ENCODE measurements at regions not wholly inside any gene's neighbourhood (a gene's known extent, or its start where the extent isn't known, plus 50 kb on each side); places are given as distances from the start of the nearest gene placed in this dataset.
"Not testable (repeated sequence)": the region's sequence is repeated elsewhere in the genome, so short reads cannot be mapped to it uniquely, and the experiment has no call there.

- Histone ChIP-seq H3K36me3 (ENCODE audit: insufficient read depth, low read length) (no peaks in the 10 kb centered on the region), H3K9me3 (ENCODE audit: insufficient read depth, low read length, severe bottlenecking) (no peaks in the 10 kb centered on the region), H4K20me1 (ENCODE audit: insufficient read depth, low read length) (no peaks in the 10 kb centered on the region), H3K27me3 (ENCODE audit: insufficient read depth, low read length, poor library complexity) (peaks cover 5% of the 10 kb centered on the region), H2AFZ (ENCODE audit: low read depth, low read length) (no peak overlapping the region), H3K4me3 (ENCODE audit: low read depth in 1 of 2, low read length in 2 of 2) (no peak overlapping the region), H3K27ac (ENCODE audit: low read length) (no peak overlapping the region), H3K4me2 (ENCODE audit: insufficient read depth, low read length) (no peak overlapping the region), H3K9ac (ENCODE audit: low read depth, low read length) (no peak overlapping the region), H3K4me1 (ENCODE audit: insufficient read depth, low read length) (no peaks in the 10 kb centered on the region), H3K79me2 (ENCODE audit: insufficient read depth, low read length) (no peaks in the 10 kb centered on the region)
- ATAC-seq (ENCODE audit: insufficient read depth, low read depth) (no peak), DNase-seq (no peak)
- TF ChIP-seq CTCF (IDR thresholded peaks at IDR 0.05; ENCODE audit: borderline replicate concordance, extremely low read depth, low read length, poor library complexity, severe bottlenecking) (no peak), EZH2 (IDR thresholded peaks at IDR 0.05; ENCODE audit: borderline replicate concordance, low read depth, low read length, severe bottlenecking) (no peak)
Measured at GRCh38 chr11:130561441-130561881, 113.0 kb downstream of the ADAMTS15 start.

GRCh38 chr11:130562549-130562948, 114.1 kb downstream of the ADAMTS15 start:
- Histone ChIP-seq H2AFZ (ENCODE audit: low read depth, low read length) (no peak overlapping the region), H3K36me3 (ENCODE audit: insufficient read depth, low read length) (no peaks in the 10 kb centered on the region), H3K4me3 (ENCODE audit: low read depth in 1 of 2, low read length in 2 of 2) (no peak overlapping the region), H4K20me1 (ENCODE audit: insufficient read depth, low read length) (no peaks in the 10 kb centered on the region), H3K27ac (ENCODE audit: low read length) (no peak overlapping the region), H3K4me1 (ENCODE audit: insufficient read depth, low read length) (no peaks in the 10 kb centered on the region), H3K4me2 (ENCODE audit: insufficient read depth, low read length) (no peak overlapping the region), H3K9ac (ENCODE audit: low read depth, low read length) (no peak overlapping the region), H3K9me3 (ENCODE audit: insufficient read depth, low read length, severe bottlenecking) (no peaks in the 10 kb centered on the region), H3K27me3 (ENCODE audit: insufficient read depth, low read length, poor library complexity) (peaks cover 5% of the 10 kb centered on the region), H3K79me2 (ENCODE audit: insufficient read depth, low read length) (no peaks in the 10 kb centered on the region)
- ATAC-seq (ENCODE audit: insufficient read depth, low read depth) (no peak), DNase-seq (no peak)
- TF ChIP-seq EZH2 (IDR thresholded peaks at IDR 0.05; ENCODE audit: borderline replicate concordance, low read depth, low read length, severe bottlenecking) = no peak
- no peak for TF ChIP-seq CTCF (IDR thresholded peaks at IDR 0.05; ENCODE audit: borderline replicate concordance, extremely low read depth, low read length, poor library complexity, severe bottlenecking)

GRCh38 chr11:130566360-130566759, 117.9 kb downstream of the ADAMTS15 start:
- DNase-seq; H3K4me3 ChIP-seq (ENCODE audit: low read depth in 1 of 2, low read length in 2 of 2); H3K4me1 ChIP-seq (ENCODE audit: insufficient read depth, low read length); H3K27ac ChIP-seq (ENCODE audit: low read length); H3K4me2 ChIP-seq (ENCODE audit: insufficient read depth, low read length); ATAC-seq (ENCODE audit: insufficient read depth, low read depth); H3K9me3 ChIP-seq (ENCODE audit: insufficient read depth, low read length, severe bottlenecking); H2AFZ ChIP-seq (ENCODE audit: low read depth, low read length); H3K79me2 ChIP-seq (ENCODE audit: insufficient read depth, low read length); H4K20me1 ChIP-seq (ENCODE audit: insufficient read depth, low read length); H3K9ac ChIP-seq (ENCODE audit: low read depth, low read length); H3K36me3 ChIP-seq (ENCODE audit: insufficient read depth, low read length); H3K27me3 ChIP-seq (ENCODE audit: insufficient read depth, low read length, poor library complexity): not testable (repeated sequence)

GRCh38 chr11:130571519-130571918, 123.1 kb downstream of the ADAMTS15 start:
- Histone ChIP-seq H2AFZ (ENCODE audit: low read depth, low read length) (no peak overlapping the region), H3K9me3 (ENCODE audit: insufficient read depth, low read length, severe bottlenecking) (no peaks in the 10 kb centered on the region), H3K27ac (ENCODE audit: low read length) (no peak overlapping the region), H3K27me3 (ENCODE audit: insufficient read depth, low read length, poor library complexity) (no peaks in the 10 kb centered on the region), H4K20me1 (ENCODE audit: insufficient read depth, low read length) (no peaks in the 10 kb centered on the region), H3K79me2 (ENCODE audit: insufficient read depth, low read length) (no peaks in the 10 kb centered on the region), H3K4me2 (ENCODE audit: insufficient read depth, low read length) (no peak overlapping the region), H3K4me1 (ENCODE audit: insufficient read depth, low read length) (no peaks in the 10 kb centered on the region), H3K36me3 (ENCODE audit: insufficient read depth, low read length) (no peaks in the 10 kb centered on the region), H3K9ac (ENCODE audit: low read depth, low read length) (no peak overlapping the region), H3K4me3 (ENCODE audit: low read depth in 1 of 2, low read length in 2 of 2) (no peak overlapping the region)
- ATAC-seq (ENCODE audit: insufficient read depth, low read depth) (no peak), DNase-seq (no peak)
- TF ChIP-seq EZH2 (IDR thresholded peaks at IDR 0.05; ENCODE audit: borderline replicate concordance, low read depth, low read length, severe bottlenecking) (no peak), CTCF (IDR thresholded peaks at IDR 0.05; ENCODE audit: borderline replicate concordance, extremely low read depth, low read length, poor library complexity, severe bottlenecking) (no peak)
